ENCODE measurements at regions not wholly inside any gene's neighbourhood (a gene's known extent, or its start where the extent isn't known, plus 50 kb on each side); places are given as distances from the start of the nearest gene placed in this dataset.

GRCh38 chr17:14866266-14866665, 398.9 kb downstream of the PMP22 start:
- no peak for TF ChIP-seq CTCF (IDR thresholded peaks at IDR 0.05; ENCODE audit: extremely low read depth, missing control alignments)
- no peak for DNase-seq (ENCODE audit: low spot score)

GRCh38 chr17:14864127-14864526, 401.0 kb downstream of the PMP22 start:
- no peak for DNase-seq (ENCODE audit: low spot score)
- no peak for TF ChIP-seq CTCF (IDR thresholded peaks at IDR 0.05; ENCODE audit: extremely low read depth, missing control alignments)

GRCh38 chr17:14859542-14859941, 405.6 kb downstream of the PMP22 start:
- TF ChIP-seq CTCF (IDR thresholded peaks at IDR 0.05; ENCODE audit: extremely low read depth, missing control alignments): no peak
- DNase-seq (ENCODE audit: low spot score): no peak

GRCh38 chr17:14856176-14856575, 408.9 kb downstream of the PMP22 start:
- TF ChIP-seq CTCF (IDR thresholded peaks at IDR 0.05; ENCODE audit: extremely low read depth, missing control alignments): no peak
- no peak for DNase-seq (ENCODE audit: low spot score)

GRCh38 chr17:14854691-14855090, 410.4 kb downstream of the PMP22 start:
- TF ChIP-seq CTCF (IDR thresholded peaks at IDR 0.05; ENCODE audit: extremely low read depth, missing control alignments): no peak
- DNase-seq (ENCODE audit: low spot score): no peak

- DNase-seq (ENCODE audit: low spot score): no peak
- TF ChIP-seq CTCF (IDR thresholded peaks at IDR 0.05; ENCODE audit: extremely low read depth, missing control alignments): no peak
Measured at GRCh38 chr17:14845591-14846281, 419.4 kb downstream of the PMP22 start.

- TF ChIP-seq CTCF (IDR thresholded peaks at IDR 0.05; ENCODE audit: extremely low read depth, missing control alignments): no peak
- no peak for DNase-seq (ENCODE audit: low spot score)
Measured at GRCh38 chr17:14843086-14843795, 421.9 kb downstream of the PMP22 start.
